GM12874 (cell line): ENCODE measurements at regions not wholly inside any gene's neighbourhood (a gene's known extent, or its start where the extent isn't known, plus 50 kb on each side); places are given as distances from the start of the nearest gene placed in this dataset.

ENCODE experiments used
- TF ChIP-seq, protein P1 (sequence below): IDR thresholded peaks from 2 replicates; pipeline ENCODE4 v1.5.1; 2011; ENCODE audit warnings: low read depth, mild to moderate bottlenecking, control low read depth, low read length, moderate library complexity; ENCODE audit not compliant: insufficient read depth

DNA sequence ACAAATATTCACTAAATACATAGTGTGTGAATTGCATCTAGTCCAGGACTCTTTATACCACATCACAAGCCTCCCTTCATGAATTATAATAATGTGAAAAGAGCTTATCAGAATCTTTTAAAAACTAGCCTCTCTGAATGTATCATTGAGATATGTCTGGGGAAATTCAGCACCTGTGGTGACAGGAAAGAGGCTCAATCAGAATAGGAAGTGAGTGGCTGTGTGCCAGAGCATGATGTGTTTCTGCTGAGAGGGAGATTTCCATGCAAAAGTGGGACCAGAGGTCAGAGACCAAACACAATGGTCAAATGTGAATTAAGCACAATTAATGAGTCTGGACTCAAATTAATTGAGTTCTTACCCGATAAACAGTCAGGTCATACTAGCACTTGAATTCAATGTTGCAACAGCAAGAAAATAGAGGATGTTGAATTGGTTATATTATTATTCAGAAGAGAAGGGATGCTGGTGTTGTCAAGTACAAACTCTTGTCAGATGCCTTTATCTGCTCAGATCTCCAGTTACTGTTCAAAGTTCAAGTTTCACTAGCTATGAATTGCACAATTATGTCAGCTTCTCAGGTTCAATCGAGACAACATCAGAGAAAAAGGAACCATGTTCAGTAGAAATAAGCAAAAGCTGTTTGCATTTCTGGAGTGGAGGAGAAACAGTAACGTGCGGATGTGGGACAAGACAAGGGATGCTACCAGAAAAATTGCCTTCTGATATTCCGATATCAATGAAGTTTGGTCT, 226.2 kb downstream of the ZNF326 start:
- TF ChIP-seq, protein P1, sequence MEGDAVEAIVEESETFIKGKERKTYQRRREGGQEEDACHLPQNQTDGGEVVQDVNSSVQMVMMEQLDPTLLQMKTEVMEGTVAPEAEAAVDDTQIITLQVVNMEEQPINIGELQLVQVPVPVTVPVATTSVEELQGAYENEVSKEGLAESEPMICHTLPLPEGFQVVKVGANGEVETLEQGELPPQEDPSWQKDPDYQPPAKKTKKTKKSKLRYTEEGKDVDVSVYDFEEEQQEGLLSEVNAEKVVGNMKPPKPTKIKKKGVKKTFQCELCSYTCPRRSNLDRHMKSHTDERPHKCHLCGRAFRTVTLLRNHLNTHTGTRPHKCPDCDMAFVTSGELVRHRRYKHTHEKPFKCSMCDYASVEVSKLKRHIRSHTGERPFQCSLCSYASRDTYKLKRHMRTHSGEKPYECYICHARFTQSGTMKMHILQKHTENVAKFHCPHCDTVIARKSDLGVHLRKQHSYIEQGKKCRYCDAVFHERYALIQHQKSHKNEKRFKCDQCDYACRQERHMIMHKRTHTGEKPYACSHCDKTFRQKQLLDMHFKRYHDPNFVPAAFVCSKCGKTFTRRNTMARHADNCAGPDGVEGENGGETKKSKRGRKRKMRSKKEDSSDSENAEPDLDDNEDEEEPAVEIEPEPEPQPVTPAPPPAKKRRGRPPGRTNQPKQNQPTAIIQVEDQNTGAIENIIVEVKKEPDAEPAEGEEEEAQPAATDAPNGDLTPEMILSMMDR = no peak

DNA sequence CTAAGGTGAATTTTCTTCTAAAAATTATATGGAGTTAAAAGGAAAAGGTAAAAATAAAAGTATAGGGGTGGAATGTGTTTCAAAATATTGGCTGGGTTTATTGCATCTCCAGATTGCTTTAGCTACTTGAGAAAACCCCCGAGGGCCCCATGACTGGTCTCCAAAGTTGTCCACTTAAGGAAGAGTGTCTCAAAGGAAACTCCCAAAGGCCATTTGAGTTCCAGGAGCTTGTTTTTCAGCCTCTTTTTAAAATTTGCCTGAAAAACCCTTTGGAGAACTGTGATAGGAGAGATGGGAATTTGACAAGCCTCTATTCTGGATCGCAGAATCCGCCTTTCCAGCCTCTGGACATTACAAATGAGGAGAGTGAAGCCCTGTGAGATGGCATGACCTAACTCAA, 225.6 kb downstream of the ZNF326 start:
- TF ChIP-seq, protein P1 = no peak

GRCh38 chr1:90210633-90211491, 216.0 kb downstream of the ZNF326 start:
- TF ChIP-seq, protein P1 = no peak

DNA sequence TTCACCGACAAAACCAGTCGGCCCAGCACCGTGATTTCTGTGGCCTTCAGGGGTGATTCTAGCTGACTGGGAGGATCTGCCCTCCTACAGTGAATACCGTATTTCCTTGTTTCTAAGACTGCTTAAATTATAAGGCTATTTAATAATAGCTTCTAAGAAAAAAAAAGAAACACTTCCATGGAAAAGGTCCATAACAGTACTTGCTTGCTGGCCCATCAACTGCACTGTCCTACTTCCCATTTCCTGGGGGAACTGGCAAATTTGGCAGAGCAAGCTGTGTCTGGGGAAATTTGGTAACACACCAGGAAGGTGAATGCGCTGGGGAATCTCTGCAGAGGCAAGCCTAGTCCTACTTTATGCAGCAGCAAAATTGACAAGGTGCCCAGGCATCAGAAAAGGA, 214.0 kb downstream of the ZNF326 start:
- TF ChIP-seq, protein P1 = no peak

DNA sequence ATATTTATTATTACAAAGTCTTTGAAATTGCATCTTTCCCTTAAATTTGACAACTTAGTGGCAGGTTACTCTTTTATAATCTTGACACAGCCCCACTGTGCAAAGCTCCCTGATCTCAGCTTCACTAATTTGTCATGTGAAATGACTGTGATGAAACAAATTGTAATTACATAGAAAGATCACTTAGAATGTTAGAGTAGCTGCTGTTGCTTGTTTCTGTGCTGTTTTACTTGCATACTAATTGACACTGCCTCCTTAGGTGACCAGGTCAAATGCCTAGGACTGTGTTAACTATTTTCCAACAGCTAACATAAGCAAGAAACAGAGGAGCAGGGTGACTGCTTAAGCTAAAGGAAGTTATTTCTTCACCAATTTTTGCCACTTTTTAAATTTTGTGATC, 211.3 kb downstream of the ZNF326 start:
- TF ChIP-seq, protein P1 = no peak

DNA sequence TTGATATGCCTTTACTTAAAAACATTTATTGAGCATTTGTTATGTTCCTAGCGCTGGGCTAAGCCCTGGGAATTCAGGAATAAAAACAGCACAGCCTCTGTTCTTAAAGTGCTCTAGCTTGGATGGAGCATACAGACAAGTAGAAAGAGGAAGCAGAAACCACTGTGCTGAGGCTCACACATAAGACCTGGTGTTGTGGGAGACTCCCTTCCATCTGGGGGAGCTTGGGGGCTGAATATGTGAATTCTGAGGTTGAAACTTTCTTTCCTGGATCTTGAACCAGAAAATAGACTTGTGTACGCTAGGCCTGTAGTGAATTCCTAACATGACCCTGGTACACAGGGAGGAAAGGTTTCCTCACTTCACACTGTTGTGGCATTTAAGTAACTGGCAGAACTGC, 209.9 kb downstream of the ZNF326 start:
- TF ChIP-seq, protein P1 = no peak

DNA sequence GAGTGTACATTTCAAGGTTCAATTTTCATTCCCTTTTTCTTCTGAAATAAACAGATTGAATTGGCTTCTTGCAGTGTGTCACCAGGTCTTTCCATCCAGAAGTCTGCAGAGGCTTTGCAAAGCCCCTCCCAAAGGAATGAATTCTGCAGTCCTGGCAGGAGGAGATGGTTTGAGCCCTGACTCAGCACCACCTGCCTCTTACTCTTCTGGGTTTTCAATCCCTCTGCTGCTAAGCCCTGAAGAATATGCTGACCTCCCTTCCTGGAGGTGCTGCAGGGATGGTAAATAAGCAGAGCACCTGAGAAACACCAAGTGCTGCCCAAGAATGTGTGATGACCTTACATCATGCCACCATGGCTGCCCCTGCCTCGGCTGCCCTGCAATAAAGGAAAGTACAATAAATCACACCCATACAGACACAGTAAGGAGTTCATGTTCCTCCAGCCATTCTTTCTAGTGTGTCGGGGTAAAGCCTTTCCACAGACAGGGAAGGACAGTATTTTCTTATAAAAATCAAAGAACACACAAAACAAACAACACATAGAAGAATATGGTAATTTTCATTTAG, 209.2 kb downstream of the ZNF326 start:
- TF ChIP-seq, protein P1 = no peak
